BLaER1 treated with 17β-estradiol and CSF1 and Interleukin-3, amounts not matched to agents 10 nM and 100 nM (cell line): ENCODE measurements at regions not wholly inside any gene's neighbourhood (a gene's known extent, or its start where the extent isn't known, plus 50 kb on each side); places are given as distances from the start of the nearest gene placed in this dataset.
"Not testable (repeated sequence)": the region's sequence is repeated elsewhere in the genome, so short reads cannot be mapped to it uniquely, and the experiment has no call there.

ENCODE experiments used
- H3K27ac ChIP-seq, 11 experiments: shearing (Covaris generic); formaldehyde crosslinking; 2 replicates each; pipeline ENCODE4 v1.8.1; 2022
- H3K27me3 ChIP-seq, 11 experiments: shearing (Covaris generic); formaldehyde crosslinking; 2 replicates each; pipeline ENCODE4 v1.8.1; 2022
- H3K36me3 ChIP-seq, 11 experiments: shearing (Covaris generic); formaldehyde crosslinking; 2 replicates each; pipeline ENCODE4 v1.8.1; 2022
- H3K4me1 ChIP-seq, 10 experiments: shearing (Covaris generic); formaldehyde crosslinking; 2 replicates each; pipeline ENCODE4 v1.8.1; 2022
- H3K4me2 ChIP-seq, 11 experiments: shearing (Covaris generic); formaldehyde crosslinking; 2 replicates each; pipeline ENCODE4 v1.8.1; 2022
- H3K4me3 ChIP-seq, 10 experiments: shearing (Covaris generic); formaldehyde crosslinking; 2 replicates each; pipeline ENCODE4 v1.8.1; 2022
- H3K9ac ChIP-seq, 11 experiments: shearing (Covaris generic); formaldehyde crosslinking; 2 replicates each; pipeline ENCODE4 v1.8.1; 2022
- H3K9me3 ChIP-seq, 11 experiments: shearing (Covaris generic); formaldehyde crosslinking; replicated peaks in 1 of 11; 2 replicates each; pipeline ENCODE4 v1.8.1; 2022
- H4K20me1 ChIP-seq, 11 experiments: shearing (Covaris generic); formaldehyde crosslinking; 2 replicates each; pipeline ENCODE4 v1.8.1; 2022
- Cebpa-rat ChIP-seq, 11 experiments: shearing (Covaris generic); IDR thresholded peaks; 2 replicates each; pipeline ENCODE4 v1.8.1; 2022

- Histone ChIP-seq H4K20me1 (no peaks in the 10 kb centered on the region), H3K27me3 (no peaks in the 10 kb centered on the region), H3K36me3 (no peaks in the 10 kb centered on the region), H3K4me3 (no peak overlapping the region), H3K9ac (no peak overlapping the region), H3K27ac (no peak overlapping the region), H3K4me2 (no peak overlapping the region), H3K9me3 (peaks cover 12 to 24% (median 18%) of the 10 kb centered on the region in 11 experiments; a peak in 21 of 22 replicates), H3K4me1 (no peaks in the 10 kb centered on the region)
- no peak for TF ChIP-seq Cebpa-rat (IDR thresholded peaks at IDR 0.05)
Observed at GRCh38 chr6:86756640-86757229, 180.6 kb upstream of the HTR1E start.

GRCh38 chr6:86744048-86744447 lies 193.3 kb upstream of the HTR1E start:
- Histone ChIP-seq H3K36me3 (no peaks in the 10 kb centered on the region), H3K9me3 (no peaks in the 10 kb centered on the region), H3K27ac (no peak overlapping the region), H3K9ac (no peak overlapping the region), H3K4me1 (no peaks in the 10 kb centered on the region), H3K27me3 (no peaks in the 10 kb centered on the region), H4K20me1 (no peaks in the 10 kb centered on the region), H3K4me2 (no peak overlapping the region), H3K4me3 (no peak overlapping the region)
- TF ChIP-seq Cebpa-rat (IDR thresholded peaks at IDR 0.05), result no peak

- no peak overlapping the region for H3K4me2 ChIP-seq
- H3K4me3 ChIP-seq, result no peak overlapping the region
- no peaks in the 10 kb centered on the region for H3K36me3 ChIP-seq
- no peaks in the 10 kb centered on the region for H4K20me1 ChIP-seq
- no peaks in the 10 kb centered on the region for H3K4me1 ChIP-seq
- no peaks in the 10 kb centered on the region for H3K9me3 ChIP-seq
- no peaks in the 10 kb centered on the region for H3K27me3 ChIP-seq
- no peak overlapping the region for H3K27ac ChIP-seq
- H3K9ac ChIP-seq, result no peak overlapping the region
- no peak for TF ChIP-seq Cebpa-rat (IDR thresholded peaks at IDR 0.05)
Observed at GRCh38 chr6:86738078-86738477, 199.2 kb upstream of the HTR1E start.

GRCh38 chr6:86731631-86732030 lies 205.7 kb upstream of the HTR1E start:
- not testable (repeated sequence) for H3K36me3 ChIP-seq, H3K27me3 ChIP-seq, H3K9me3 ChIP-seq, H3K27ac ChIP-seq, H3K4me2 ChIP-seq, H4K20me1 ChIP-seq, H3K4me3 ChIP-seq, H3K4me1 ChIP-seq, H3K9ac ChIP-seq

- not testable (repeated sequence) for H3K4me2 ChIP-seq, H3K9ac ChIP-seq, H3K4me1 ChIP-seq, H3K4me3 ChIP-seq, H3K27ac ChIP-seq, H3K36me3 ChIP-seq, H4K20me1 ChIP-seq, H3K9me3 ChIP-seq, H3K27me3 ChIP-seq
Observed at GRCh38 chr6:86730772-86731171, 206.6 kb upstream of the HTR1E start.

GRCh38 chr6:86730216-86730615 lies 207.1 kb upstream of the HTR1E start:
- Histone ChIP-seq H3K36me3 (no peaks in the 10 kb centered on the region), H3K4me3 (no peak overlapping the region), H3K4me2 (no peak overlapping the region), H4K20me1 (no peaks in the 10 kb centered on the region), H3K9me3 (no peaks in the 10 kb centered on the region), H3K4me1 (no peaks in the 10 kb centered on the region), H3K27me3 (no peaks in the 10 kb centered on the region), H3K9ac (no peak overlapping the region), H3K27ac (no peak overlapping the region)
- no peak for TF ChIP-seq Cebpa-rat (IDR thresholded peaks at IDR 0.05)

- no peaks in the 10 kb centered on the region for H3K36me3 ChIP-seq
- no peaks in the 10 kb centered on the region for H3K9me3 ChIP-seq
- no peak overlapping the region for H3K27ac ChIP-seq
- H3K4me3 ChIP-seq, result no peak overlapping the region
- no peak for TF ChIP-seq Cebpa-rat (IDR thresholded peaks at IDR 0.05)
- no peaks in the 10 kb centered on the region for H3K27me3 ChIP-seq
- H3K4me2 ChIP-seq, result no peak overlapping the region
- no peaks in the 10 kb centered on the region for H3K4me1 ChIP-seq
- no peak overlapping the region for H3K9ac ChIP-seq
- no peaks in the 10 kb centered on the region for H4K20me1 ChIP-seq
Observed at GRCh38 chr6:86728976-86729375, 208.4 kb upstream of the HTR1E start.

GRCh38 chr6:86724695-86725094 lies 212.6 kb upstream of the HTR1E start:
- Histone ChIP-seq H3K9me3 (no peaks in the 10 kb centered on the region), H3K4me1 (no peaks in the 10 kb centered on the region), H3K9ac (no peak overlapping the region), H3K4me2 (no peak overlapping the region), H3K36me3 (no peaks in the 10 kb centered on the region), H3K27ac (no peak overlapping the region), H3K4me3 (no peak overlapping the region), H3K27me3 (no peaks in the 10 kb centered on the region), H4K20me1 (no peaks in the 10 kb centered on the region)
- no peak for TF ChIP-seq Cebpa-rat (IDR thresholded peaks at IDR 0.05)

GRCh38 chr6:86723729-86724128 lies 213.6 kb upstream of the HTR1E start:
- no peak for TF ChIP-seq Cebpa-rat (IDR thresholded peaks at IDR 0.05)
- Histone ChIP-seq H4K20me1 (no peaks in the 10 kb centered on the region), H3K4me1 (no peaks in the 10 kb centered on the region), H3K9me3 (no peaks in the 10 kb centered on the region), H3K36me3 (no peaks in the 10 kb centered on the region), H3K4me3 (no peak overlapping the region), H3K27me3 (no peaks in the 10 kb centered on the region), H3K9ac (no peak overlapping the region), H3K27ac (no peak overlapping the region), H3K4me2 (no peak overlapping the region)

GRCh38 chr6:86723151-86723550 lies 214.2 kb upstream of the HTR1E start:
- Histone ChIP-seq H3K36me3 (no peaks in the 10 kb centered on the region), H3K27me3 (no peaks in the 10 kb centered on the region), H3K4me1 (no peaks in the 10 kb centered on the region), H3K27ac (no peak overlapping the region), H4K20me1 (no peaks in the 10 kb centered on the region), H3K9me3 (no peaks in the 10 kb centered on the region), H3K4me2 (no peak overlapping the region), H3K4me3 (no peak overlapping the region), H3K9ac (no peak overlapping the region)
- TF ChIP-seq Cebpa-rat (IDR thresholded peaks at IDR 0.05), result no peak

GRCh38 chr6:86722131-86722530 lies 215.2 kb upstream of the HTR1E start:
- TF ChIP-seq Cebpa-rat (IDR thresholded peaks at IDR 0.05), result no peak
- H3K4me3 ChIP-seq, result no peak overlapping the region
- H3K27ac ChIP-seq, result no peak overlapping the region
- H3K9ac ChIP-seq, result no peak overlapping the region
- H3K9me3 ChIP-seq, result no peaks in the 10 kb centered on the region
- no peaks in the 10 kb centered on the region for H3K4me1 ChIP-seq
- no peaks in the 10 kb centered on the region for H4K20me1 ChIP-seq
- no peak overlapping the region for H3K4me2 ChIP-seq
- no peaks in the 10 kb centered on the region for H3K27me3 ChIP-seq
- H3K36me3 ChIP-seq, result no peaks in the 10 kb centered on the region
